GM21367 (cell line): ENCODE measurements at regions not wholly inside any gene's neighbourhood (a gene's known extent, or its start where the extent isn't known, plus 50 kb on each side); places are given as distances from the start of the nearest gene placed in this dataset.

Experiments used
- ATAC-seq: cut with Tn5 transposase; IDR thresholded peaks from one replicate; pipeline ENCODE4 v1.9.1; 2021; ENCODE audit not compliant: unreplicated experiment

- ATAC-seq = no peak
Measured at GRCh38 chr11:104658177-104658576, 240.1 kb downstream of the CASP12 start.

- no peak for ATAC-seq
Measured at GRCh38 chr11:104657083-104657482, 241.2 kb downstream of the CASP12 start.

- ATAC-seq = no peak
Measured at GRCh38 chr11:104655066-104655465, 243.2 kb downstream of the CASP12 start.

- ATAC-seq = no peak
Measured at GRCh38 chr11:104654181-104654813, 244.0 kb downstream of the CASP12 start.

- ATAC-seq = no peak
Measured at GRCh38 chr11:104653407-104653806, 244.9 kb downstream of the CASP12 start.

GRCh38 chr11:104652996-104653395 lies 245.3 kb downstream of the CASP12 start:
- ATAC-seq = no peak

- ATAC-seq = no peak
Measured at GRCh38 chr11:104650234-104650633, 248.0 kb downstream of the CASP12 start.

GRCh38 chr11:104649002-104649401 lies 249.3 kb downstream of the CASP12 start:
- ATAC-seq = no peak

GRCh38 chr11:104645261-104646222 lies 252.7 kb downstream of the CASP12 start:
- ATAC-seq = no peak

- ATAC-seq = no peak
Measured at GRCh38 chr11:104637662-104638170, 260.5 kb downstream of the CASP12 start.

- ATAC-seq = no peak
Measured at GRCh38 chr11:104633226-104633625, 265.0 kb downstream of the CASP12 start.

GRCh38 chr11:104630352-104630751 lies 267.9 kb downstream of the CASP12 start:
- no peak for ATAC-seq

- ATAC-seq = no peak
Measured at GRCh38 chr11:104625246-104625645, 273.0 kb downstream of the CASP12 start.

- no peak for ATAC-seq
Measured at GRCh38 chr11:104624021-104624420, 274.2 kb downstream of the CASP12 start.

- no peak for ATAC-seq
Measured at GRCh38 chr11:104623518-104623917, 274.7 kb downstream of the CASP12 start.

- no peak for ATAC-seq
Measured at GRCh38 chr11:104620991-104621390, 277.3 kb downstream of the CASP12 start.

GRCh38 chr11:104619751-104620150 lies 278.5 kb downstream of the CASP12 start:
- no peak for ATAC-seq

- ATAC-seq = no peak
Measured at GRCh38 chr11:104618954-104619353, 279.3 kb downstream of the CASP12 start.

- ATAC-seq = no peak
Measured at GRCh38 chr11:104614961-104615360, 283.3 kb downstream of the CASP12 start.

GRCh38 chr11:104614117-104614680 lies 284.1 kb downstream of the CASP12 start:
- ATAC-seq = no peak

- ATAC-seq = no peak
Measured at GRCh38 chr11:104610635-104611034, 287.6 kb downstream of the CASP12 start.
